IPS-NIHi11 (cell line): ENCODE measurements at regions not wholly inside any gene's neighbourhood (a gene's known extent, or its start where the extent isn't known, plus 50 kb on each side); places are given as distances from the start of the nearest gene placed in this dataset.

ENCODE experiments used
- DNase-seq: peaks from one replicate; pipeline ENCODE4 v3.0.0; 2012; ENCODE audit warnings: mixed read lengths, low spot score

GRCh38 chr2:12930391-12930790 is 213.7 kb downstream of the TRIB2 start:
- no peak for DNase-seq

DNA sequence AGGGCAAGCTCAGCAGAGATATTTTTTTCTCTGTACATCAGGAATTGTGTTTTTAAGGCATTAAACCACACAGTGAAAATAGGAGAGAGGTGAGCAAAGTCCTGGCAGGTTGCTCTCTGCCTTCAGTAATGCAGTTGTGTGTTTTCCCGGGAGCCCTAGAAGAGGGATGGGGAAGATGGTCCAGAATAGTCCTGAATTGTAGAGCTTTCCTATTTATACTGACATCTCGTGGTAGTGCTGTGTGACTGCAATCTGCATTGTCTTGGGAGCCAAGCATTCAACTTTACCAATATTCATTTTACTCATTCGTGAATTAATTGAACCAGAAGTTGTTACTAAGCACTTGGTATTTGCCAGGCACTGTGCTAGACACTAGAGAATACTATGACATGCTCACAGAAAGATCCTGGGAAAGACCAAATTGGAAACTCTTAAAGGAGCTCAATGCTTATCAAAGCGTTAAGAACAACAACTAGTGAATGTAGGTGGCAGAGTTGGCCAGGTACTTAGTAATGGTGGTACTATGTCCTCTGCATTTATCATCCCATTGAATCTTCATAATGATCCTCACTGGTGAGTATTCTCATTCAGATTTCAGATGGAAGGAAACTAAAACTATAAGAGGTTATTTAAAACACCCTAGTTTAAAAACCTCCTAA is 214.6 kb downstream of the TRIB2 start:
- DNase-seq, result peak; percentile 56

GRCh38 chr2:12932192-12932591 is 215.5 kb downstream of the TRIB2 start:
- DNase-seq, result no peak

- DNase-seq, result no peak
Measured at GRCh38 chr2:12934146-12934756, 217.5 kb downstream of the TRIB2 start.

- DNase-seq, result no peak
Measured at GRCh38 chr2:12935222-12935621, 218.5 kb downstream of the TRIB2 start.

DNA sequence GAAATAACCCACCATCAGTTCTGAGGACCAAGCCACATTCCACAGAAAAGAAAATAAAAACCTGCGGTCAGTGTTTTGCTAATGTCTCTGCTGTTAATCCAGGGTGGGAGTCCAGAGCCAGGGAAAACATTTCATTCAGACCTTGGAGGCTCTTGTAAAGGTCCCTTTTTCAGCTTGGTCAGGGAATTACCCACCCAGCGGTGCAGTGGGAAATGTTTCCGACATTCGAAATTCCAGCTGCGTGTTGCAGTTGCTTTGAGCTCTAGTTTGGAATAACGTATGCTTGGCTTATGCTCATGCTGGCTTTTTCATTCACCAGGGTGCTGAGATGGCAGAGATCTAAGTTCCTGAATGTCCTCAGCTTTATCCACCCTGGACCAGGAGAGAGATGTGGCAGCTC is 219.1 kb downstream of the TRIB2 start:
- no peak for DNase-seq

- no peak for DNase-seq
Measured at GRCh38 chr2:12941203-12941602, 224.5 kb downstream of the TRIB2 start.

GRCh38 chr2:12948231-12948960 is 231.7 kb downstream of the TRIB2 start:
- DNase-seq, result no peak

GRCh38 chr2:12948961-12949353 is 232.2 kb downstream of the TRIB2 start:
- no peak for DNase-seq

- DNase-seq, result no peak
Measured at GRCh38 chr2:12949406-12949805, 232.7 kb downstream of the TRIB2 start.

DNA sequence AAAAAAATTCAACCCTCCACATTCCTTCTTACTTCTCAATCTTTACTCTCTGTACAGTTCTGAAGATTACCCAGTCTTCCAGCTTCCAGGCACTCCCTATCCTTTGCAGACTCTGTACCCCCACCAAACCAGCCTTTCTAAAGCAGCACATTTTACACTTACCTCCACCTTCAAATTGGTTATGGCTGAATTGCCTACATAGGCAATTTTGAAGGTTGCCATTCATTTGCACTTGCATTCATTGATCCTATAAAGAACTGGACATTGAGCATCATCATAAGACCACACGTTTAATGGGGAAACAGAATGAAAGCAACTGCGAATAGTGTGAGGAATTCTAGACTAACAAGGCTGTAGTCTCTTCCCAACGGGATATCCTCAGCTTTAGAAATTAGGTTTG is 233.4 kb downstream of the TRIB2 start:
- no peak for DNase-seq

- DNase-seq, result no peak
Measured at GRCh38 chr2:12950957-12951656, 234.4 kb downstream of the TRIB2 start.

DNA sequence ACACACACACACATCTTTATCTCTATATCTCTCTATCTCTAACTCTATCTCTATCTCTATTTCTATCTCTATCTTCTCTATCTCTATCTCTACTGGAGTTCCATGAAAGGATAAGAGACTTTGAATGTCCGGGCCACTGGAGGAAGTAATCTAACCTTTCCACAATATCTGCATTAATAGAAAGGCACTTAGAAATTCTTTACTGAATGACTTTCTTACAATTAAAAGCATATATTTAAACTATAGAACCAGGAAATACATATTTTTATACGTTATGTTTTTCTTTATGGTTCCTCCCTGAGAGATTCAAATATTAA is 234.9 kb downstream of the TRIB2 start:
- DNase-seq, result no peak

DNA sequence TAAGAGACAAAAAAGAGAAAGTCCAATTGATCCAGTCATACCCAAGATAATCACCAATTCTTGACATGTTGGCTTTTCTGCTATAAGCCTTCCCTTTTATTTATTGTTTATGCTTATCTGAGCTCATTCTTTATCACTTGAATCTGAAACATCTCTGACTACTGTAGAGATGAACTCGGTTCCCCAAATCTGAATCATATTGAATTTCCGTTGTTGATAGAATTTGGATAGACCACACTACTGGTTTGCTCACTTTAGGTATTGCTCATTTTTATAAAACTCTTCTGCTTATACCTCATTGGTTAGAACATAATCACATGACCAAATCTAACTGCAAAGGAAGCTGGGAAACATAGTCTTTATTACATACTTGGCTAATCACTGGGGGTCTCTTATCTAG is 236.9 kb downstream of the TRIB2 start:
- DNase-seq, result no peak

DNA sequence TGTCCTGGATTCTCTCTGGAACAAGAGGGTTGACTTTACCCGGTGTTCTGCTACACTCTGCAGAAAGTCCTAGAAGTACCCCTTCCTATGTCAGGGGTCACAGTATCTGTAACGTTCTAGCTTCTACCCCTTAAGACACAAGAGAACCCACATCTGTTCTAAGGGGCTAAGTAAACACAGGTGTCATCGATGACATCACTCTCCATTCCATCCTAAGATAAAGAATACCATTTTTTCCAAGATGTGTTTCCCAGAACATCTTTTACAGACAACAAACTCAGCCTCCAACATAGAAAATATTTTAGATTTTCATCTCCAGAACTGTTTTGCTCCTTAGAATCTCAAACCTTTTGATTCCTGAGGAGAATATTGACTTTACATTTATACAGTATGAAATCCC is 239.1 kb downstream of the TRIB2 start:
- DNase-seq, result no peak

- DNase-seq, result no peak
Measured at GRCh38 chr2:12957251-12957650, 240.5 kb downstream of the TRIB2 start.

DNA sequence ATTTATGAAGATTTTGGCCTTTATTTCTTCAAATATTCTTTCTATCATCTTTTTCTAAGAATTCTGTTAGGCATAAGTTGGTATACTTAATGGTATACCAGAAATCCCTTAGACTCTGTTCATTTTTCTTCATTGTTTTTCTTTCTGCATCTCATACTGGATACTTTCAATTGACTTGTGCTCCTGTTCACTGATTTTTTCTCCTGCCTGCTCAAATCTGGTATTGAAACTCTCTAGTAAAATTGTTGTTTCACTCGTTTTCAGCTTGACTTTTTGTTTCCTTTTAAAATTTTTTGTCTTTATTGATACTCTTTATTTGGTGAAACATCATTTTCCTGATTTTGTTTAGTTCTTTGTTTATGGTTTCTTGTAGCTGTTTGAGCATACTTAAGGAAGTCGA is 243.2 kb downstream of the TRIB2 start:
- no peak for DNase-seq

DNA sequence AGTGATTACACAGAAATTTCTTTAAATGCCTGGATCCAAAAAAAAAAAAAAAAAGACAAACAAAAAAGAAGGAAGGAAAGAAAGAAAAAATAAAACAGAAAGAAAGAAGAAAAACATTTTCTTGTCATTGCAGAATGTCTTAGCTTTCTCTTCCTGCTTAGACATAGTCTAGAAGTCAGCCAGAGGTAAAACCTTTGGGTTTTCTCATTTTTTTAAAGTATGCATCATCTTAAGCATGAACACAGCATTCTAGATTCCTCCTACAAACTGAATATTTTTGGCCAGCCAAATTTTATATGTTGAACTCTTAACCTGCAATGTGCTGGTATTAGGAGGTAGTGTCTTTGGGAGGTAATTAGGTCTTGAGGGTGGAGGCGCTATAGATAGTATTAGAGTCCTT is 243.9 kb downstream of the TRIB2 start:
- no peak for DNase-seq

DNA sequence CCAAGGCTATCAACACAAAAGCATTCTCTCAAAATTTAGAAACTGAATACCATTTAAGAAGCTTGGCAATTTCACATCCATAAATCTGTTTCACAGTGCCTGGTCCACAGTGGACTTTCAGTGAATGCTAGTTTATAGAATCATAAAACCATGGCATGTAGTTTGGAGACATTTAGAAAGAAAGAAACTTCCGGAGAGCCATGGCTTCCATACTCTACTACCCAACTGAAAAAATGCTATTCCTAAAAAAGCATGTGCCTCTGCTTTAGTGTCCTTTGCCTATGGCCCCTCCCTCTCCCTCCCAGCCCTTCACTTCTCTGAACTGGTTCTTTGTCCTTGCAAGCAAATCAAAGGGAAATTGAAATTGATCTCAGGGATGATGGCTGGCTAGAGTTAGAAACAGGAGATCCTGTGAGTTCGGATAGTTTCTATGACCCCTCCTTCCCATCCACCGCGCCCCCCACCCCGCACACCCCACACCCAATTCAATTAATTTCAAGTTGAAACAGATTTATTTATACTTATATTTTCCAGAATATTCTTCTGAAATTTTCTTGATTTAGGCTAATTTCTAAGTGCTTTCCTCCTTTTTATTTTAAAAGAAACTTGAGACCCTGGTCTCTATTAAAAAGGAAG is 248.3 kb downstream of the TRIB2 start:
- DNase-seq, result no peak

GRCh38 chr2:12965540-12966269 is 249.0 kb downstream of the TRIB2 start:
- no peak for DNase-seq

GRCh38 chr2:12967804-12968203 is 251.1 kb downstream of the TRIB2 start:
- no peak for DNase-seq

GRCh38 chr2:12968399-12968798 is 251.7 kb downstream of the TRIB2 start:
- no peak for DNase-seq
